Heart left ventricle (tissue), 16 donors: ENCODE measurements at regions not wholly inside any gene's neighbourhood (a gene's known extent, or its start where the extent isn't known, plus 50 kb on each side); places are given as distances from the start of the nearest gene placed in this dataset.
A peak's percentile ranks its signal among the peaks of the same experiment; 100 is the strongest.
"Not testable (repeated sequence)": the region's sequence is repeated elsewhere in the genome, so short reads cannot be mapped to it uniquely, and the experiment has no call there.

Source experiments
- ATAC-seq, 4 donors: fragments of 200-7000 bp; cut with Tn5 transposase; one replicate each; pipeline ENCODE4 v1.9.1; 2020 to 2022; ENCODE audit warnings: moderate library complexity in 4 of 4, mild to moderate bottlenecking in 3 of 4, moderate number of reproducible peaks in 1 of 4
- DNase-seq, 5 donors: peaks; one replicate each; pipeline ENCODE4 v3.0.0-alpha.2; 2020
- H3K27ac ChIP-seq, 12 donors: fragments of 200-600 bp; sonication (generic) in 4 of 12; one replicate each; pipeline versions ENCODE4 v1.5.0 to v1.8.0; 2016 to 2022; ENCODE audit warnings: mild to moderate bottlenecking in 2 of 12
- H3K27me3 ChIP-seq, 9 donors: fragments of 200-600 bp; sonication (generic) in 2 of 9; one replicate each; pipeline versions ENCODE4 v1.5.1 to v1.8.0; 2016 to 2022; ENCODE audit warnings: mild to moderate bottlenecking in 3 of 9
- H3K36me3 ChIP-seq, 9 donors: fragments of 200-600 bp; sonication (generic) in 2 of 9; one replicate each; pipeline versions ENCODE4 v1.5.0 to v1.8.0; 2018 to 2022; ENCODE audit warnings: mild to moderate bottlenecking in 2 of 9
- H3K4me1 ChIP-seq, 12 donors: fragments of 200-600 bp; sonication (generic) in 4 of 12; one replicate each; pipeline versions ENCODE4 v1.5.0 to v1.8.0; 2016 to 2022; ENCODE audit warnings: mild to moderate bottlenecking in 3 of 12
- H3K4me3 ChIP-seq, 12 donors: fragments of 200-600 bp; sonication (generic) in 4 of 12; one replicate each; pipeline versions ENCODE4 v1.5.0 to v1.8.0; 2017 to 2022; ENCODE audit warnings: mild to moderate bottlenecking in 9 of 12, moderate library complexity in 4 of 12
- H3K9me3 ChIP-seq, 12 donors: fragments of 200-600 bp; sonication (generic) in 4 of 12; one replicate each; pipeline versions ENCODE4 v1.5.0 to v1.8.0; 2016 to 2022; ENCODE audit warnings: mild to moderate bottlenecking in 1 of 12
- POLR2A ChIP-seq, 2 donors: fragments of 450-650 bp; IDR thresholded peaks; one replicate each; pipeline ENCODE4 v1.6.1; 2017; ENCODE audit warnings: antibody characterized with exemption in 2 of 2, mild to moderate bottlenecking in 2 of 2, moderate library complexity in 2 of 2
- WGBS, 4 donors: extraction: QIAGEN DNeasy Blood & Tissue Kit in 2 of 4; methylation state at CpG; one replicate each; pipeline versions ENCODE4 v1.1.5 to v1.1.7; 2013 to 2018; 5-methylcytosine and 5-hydroxymethylcytosine counted together
- intact Hi-C, 10 donors: fragments of 100-400 bp; cut with DNase I; formaldehyde crosslinking; loops; one replicate each; pipeline versions ENCODE4 v1.11.1 to v1.14.2; 2022
- TF ChIP-seq, protein P1 (sequence below), 12 donors: fragments of 200-600 bp; sonication (generic) in 4 of 12; IDR thresholded peaks; one replicate each; pipeline versions ENCODE4 v1.5.0 to v1.8.0; 2018 to 2022; ENCODE audit warnings: antibody characterized with exemption in 12 of 12, mild to moderate bottlenecking in 5 of 12
- donor health status: ischemic (EF 13 %, LVEDD 7.1; RV severe dilation, severe dysfunction).
- donor health status: healthy with polysubstance abuse.
- donor health status: DM: no; HTN: yes; CAD: no.
- donor health status: DM: no; HTN: no; CAD: no.
- donor health status: ischemic (EF 25% LVEDD 6.9; RV normal size, moderate dysfunction).
- donor health status: ischemic (EF 25% LVEDD 5.7; RV mildly dilated, moderate dysfunction).
- donor health status: healthy.
- donor health status: DM: yes; HTN: yes; CAD: no.
- donor health status: ischemic (EF 35%, LVEDD 5.7; RV mildly dilated, moderate dysfunction).
- donor health status: nonischemic (EF 11% LVEDD 7.7; RV severe dilation, severe dysfunction).
- donor health status: DM: yes; HTN: yes; CAD: no.
- donor health status: PGD.
- donor health status: ischemic (EF 29% LVEDD 5.4; RV normal size, mild dysfunction).
- donor health status: nonischemic (EF 23%, LVEDD 6.1; RV moderate dilation, normal function).

DNA sequence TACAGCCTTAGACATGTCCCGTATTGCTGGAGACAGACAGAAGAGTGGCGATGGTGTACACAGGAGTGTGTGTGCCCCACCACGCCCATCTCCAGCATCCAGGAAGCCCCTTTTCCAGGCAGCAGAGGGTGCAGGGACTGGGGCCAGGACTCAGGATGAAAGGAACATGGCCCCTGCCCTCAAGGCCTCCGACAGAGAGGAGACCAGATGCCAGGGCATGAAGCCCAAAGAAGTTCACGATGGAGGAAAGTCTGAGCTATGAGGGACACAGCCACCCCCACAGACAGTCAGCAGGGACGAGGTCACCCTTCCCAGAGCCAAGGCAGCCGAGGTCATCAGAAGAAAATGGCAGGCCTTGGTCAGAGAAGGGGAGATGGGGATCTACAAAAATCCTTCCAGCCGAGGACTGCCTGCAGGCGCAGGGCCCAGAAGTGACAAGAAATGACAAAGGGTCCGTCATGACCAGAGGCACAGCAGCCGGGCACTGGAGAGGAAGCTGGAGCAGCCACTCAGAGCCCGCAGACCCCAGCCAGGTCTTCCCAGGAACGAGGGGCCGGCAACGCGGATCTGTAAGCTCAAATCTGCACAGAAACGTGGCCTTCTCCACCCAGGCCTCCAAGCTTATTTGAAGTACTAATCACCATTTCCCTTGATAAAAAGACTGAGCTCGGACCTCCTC, 78.7 kb upstream of the PPP2R2D start:
- intact Hi-C loops, result no loop called here
- TF ChIP-seq, protein P1, sequence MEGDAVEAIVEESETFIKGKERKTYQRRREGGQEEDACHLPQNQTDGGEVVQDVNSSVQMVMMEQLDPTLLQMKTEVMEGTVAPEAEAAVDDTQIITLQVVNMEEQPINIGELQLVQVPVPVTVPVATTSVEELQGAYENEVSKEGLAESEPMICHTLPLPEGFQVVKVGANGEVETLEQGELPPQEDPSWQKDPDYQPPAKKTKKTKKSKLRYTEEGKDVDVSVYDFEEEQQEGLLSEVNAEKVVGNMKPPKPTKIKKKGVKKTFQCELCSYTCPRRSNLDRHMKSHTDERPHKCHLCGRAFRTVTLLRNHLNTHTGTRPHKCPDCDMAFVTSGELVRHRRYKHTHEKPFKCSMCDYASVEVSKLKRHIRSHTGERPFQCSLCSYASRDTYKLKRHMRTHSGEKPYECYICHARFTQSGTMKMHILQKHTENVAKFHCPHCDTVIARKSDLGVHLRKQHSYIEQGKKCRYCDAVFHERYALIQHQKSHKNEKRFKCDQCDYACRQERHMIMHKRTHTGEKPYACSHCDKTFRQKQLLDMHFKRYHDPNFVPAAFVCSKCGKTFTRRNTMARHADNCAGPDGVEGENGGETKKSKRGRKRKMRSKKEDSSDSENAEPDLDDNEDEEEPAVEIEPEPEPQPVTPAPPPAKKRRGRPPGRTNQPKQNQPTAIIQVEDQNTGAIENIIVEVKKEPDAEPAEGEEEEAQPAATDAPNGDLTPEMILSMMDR (IDR thresholded peaks at IDR 0.05), result no peak
- TF ChIP-seq POLR2A (IDR thresholded peaks at IDR 0.05), result no peak
- no peak overlapping the region for H3K4me3 ChIP-seq
- peaks cover 0 to 6% (median 0%) of the 10 kb centered on the region in 12 donors for H3K4me1 ChIP-seq
- H3K9me3 ChIP-seq, result no peaks in the 10 kb centered on the region
- no peaks in the 10 kb centered on the region for H3K36me3 ChIP-seq
- DNase-seq (peak in 2 of 5 donors; percentile 9 to 39), ATAC-seq (no peak)
- WGBS, 4 donors, result 77 to 83% (median 78%) methylated on average over 18 of the region's 18 CpGs
- H3K27me3 ChIP-seq, result peaks cover 0 to 32% (median 3%) of the 10 kb centered on the region in 9 donors
- no peak overlapping the region for H3K27ac ChIP-seq

DNA sequence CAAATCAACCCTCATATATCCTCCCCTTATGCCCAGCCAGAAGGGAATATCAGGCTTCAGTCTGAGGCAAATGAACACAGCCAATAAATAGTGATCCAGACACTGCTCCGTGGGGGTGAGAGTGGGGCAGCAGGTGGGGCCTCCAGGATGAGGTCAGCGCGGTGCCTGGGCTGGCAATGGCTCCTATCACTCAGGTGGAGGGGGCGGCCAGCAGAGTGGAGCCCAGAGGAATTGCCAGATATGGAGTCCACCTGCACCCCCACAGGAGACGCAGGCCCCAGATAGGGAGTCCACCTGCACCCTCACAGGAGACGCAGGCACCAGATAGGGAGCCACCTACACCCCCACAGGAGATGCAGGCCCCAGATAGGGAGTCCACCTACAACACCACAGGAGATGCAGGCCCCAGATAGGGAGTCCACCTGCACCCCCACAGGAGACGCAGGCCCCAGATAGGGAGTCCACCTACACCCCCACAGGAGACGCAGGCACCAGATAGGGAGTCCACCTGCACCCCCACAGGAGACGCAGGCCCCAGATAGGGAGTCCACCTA, 78.0 kb upstream of the PPP2R2D start:
- DNase-seq (peak in 2 of 5 donors; percentile 13 to 18), ATAC-seq (no peak)
- Histone ChIP-seq H3K4me1 (peaks cover 0 to 6% (median 0%) of the 10 kb centered on the region in 12 donors), H3K27me3 (peaks cover 0 to 27% (median 3%) of the 10 kb centered on the region in 9 donors), H3K27ac (no peak overlapping the region), H3K4me3 (no peak overlapping the region), H3K36me3 (no peaks in the 10 kb centered on the region), H3K9me3 (peaks cover 0 to 5% (median 0%) of the 10 kb centered on the region in 12 donors)
- TF ChIP-seq POLR2A (IDR thresholded peaks at IDR 0.05), result no peak
- TF ChIP-seq, protein P1 (IDR thresholded peaks at IDR 0.05), result no peak
- intact Hi-C loops, result no loop called here
- 74 to 84% (median 81%) methylated on average over 8 to 9 of the region's 9 CpGs for WGBS, 4 donors

DNA sequence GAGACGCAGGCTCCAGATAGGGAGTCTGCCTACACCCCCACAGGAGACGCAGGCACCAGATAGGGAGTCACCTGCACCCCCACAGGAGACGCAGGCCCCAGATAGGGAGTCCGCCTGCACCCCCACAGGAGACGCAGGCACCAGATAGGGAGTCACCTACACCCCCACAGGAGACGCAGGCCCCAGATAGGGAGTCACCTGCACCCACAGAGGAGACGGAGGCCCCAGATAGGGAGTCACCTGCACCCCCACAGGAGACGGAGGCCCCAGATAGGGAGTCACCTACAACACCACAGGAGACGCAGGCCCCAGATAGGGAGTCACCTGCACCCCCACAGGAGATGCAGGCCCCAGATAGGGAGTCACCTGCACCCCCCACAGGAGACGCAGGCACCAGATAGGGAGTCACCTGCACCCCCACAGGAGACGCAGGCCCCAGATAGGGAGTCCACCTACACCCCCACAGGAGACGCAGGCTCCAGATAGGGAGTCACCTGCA, 77.2 kb upstream of the PPP2R2D start:
- H3K4me1 ChIP-seq, H3K27ac ChIP-seq, H3K4me3 ChIP-seq, intact Hi-C loops, H3K36me3 ChIP-seq, ATAC-seq: not testable (repeated sequence)
- Histone ChIP-seq H3K27me3 (peaks cover 0 to 18% (median under 1%) of the 10 kb centered on the region in 9 donors), H3K9me3 (peaks cover 0 to 11% (median 4%) of the 10 kb centered on the region in 12 donors)
- WGBS, 4 donors, result 72 to 85% (median 82%) methylated on average over 1 to 11 of the region's 12 CpGs
- DNase-seq, result peak in 2 of 5 donors; percentile 2 to 4

DNA sequence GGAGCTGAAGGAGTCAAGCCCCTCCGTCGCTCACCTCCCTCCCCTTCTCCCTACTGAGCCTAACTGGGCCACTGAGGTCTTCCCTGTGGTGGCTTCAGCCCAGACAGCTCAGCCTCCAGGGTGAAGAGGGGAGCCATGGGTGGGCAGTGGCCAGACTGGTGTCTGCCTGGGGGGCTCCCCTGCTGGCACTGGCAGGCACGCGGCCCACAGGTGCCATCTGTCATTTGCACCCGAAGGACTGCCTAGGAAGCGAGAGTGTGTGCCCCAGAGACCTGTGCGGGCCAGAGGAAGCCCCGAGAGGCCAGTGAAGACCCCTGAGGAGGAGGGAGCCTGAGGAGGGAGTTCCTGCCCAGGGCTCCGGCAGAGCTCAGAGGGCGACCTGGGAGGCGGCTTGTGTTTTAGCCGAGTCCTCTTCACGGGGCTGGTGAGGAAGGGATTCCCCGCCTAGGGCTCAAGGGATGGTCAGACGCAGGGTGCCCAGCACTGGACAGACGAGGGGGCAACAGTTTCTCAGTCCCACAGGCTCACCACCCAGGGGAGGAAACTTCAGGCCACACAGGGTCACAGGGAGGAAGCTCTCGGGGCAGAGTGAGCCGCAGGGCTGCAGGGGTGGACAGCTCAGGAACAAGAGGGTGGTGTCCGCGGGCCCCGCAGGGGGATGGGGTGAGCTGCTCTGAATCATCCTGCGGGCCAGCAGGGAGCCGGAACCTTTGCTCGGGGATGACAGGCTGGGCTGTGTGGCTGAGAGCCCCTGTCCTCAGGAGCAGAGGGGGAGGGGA, 76.2 kb upstream of the PPP2R2D start:
- H3K4me3 ChIP-seq, result no peak overlapping the region
- no peaks in the 10 kb centered on the region for H3K36me3 ChIP-seq
- no peak for TF ChIP-seq POLR2A (IDR thresholded peaks at IDR 0.05)
- TF ChIP-seq, protein P1 (IDR thresholded peaks at IDR 0.05), result no peak
- H3K27ac ChIP-seq, result no peak overlapping the region
- DNase-seq (peak in 2 of 5 donors; percentile 12 to 56), ATAC-seq (no peak)
- intact Hi-C loops, result no loop called here
- H3K9me3 ChIP-seq, result peaks cover 0 to 11% (median 4%) of the 10 kb centered on the region in 12 donors
- H3K27me3 ChIP-seq, result peaks cover 0 to 17% (median 2%) of the 10 kb centered on the region in 9 donors
- WGBS, 4 donors, result 43 to 47% (median 43%) methylated on average over 15 to 24 of the region's 24 CpGs
- H3K4me1 ChIP-seq, result peaks cover 0 to 6% (median 0%) of the 10 kb centered on the region in 12 donors
